HG03432 (cell line): ENCODE measurements at regions not wholly inside any gene's neighbourhood (a gene's known extent, or its start where the extent isn't known, plus 50 kb on each side); places are given as distances from the start of the nearest gene placed in this dataset.
"Not testable (repeated sequence)": the region's sequence is repeated elsewhere in the genome, so short reads cannot be mapped to it uniquely, and the experiment has no call there.

Experiments used
- ATAC-seq: cut with Tn5 transposase; IDR thresholded peaks from one replicate; pipeline ENCODE4 v1.9.1; 2021; ENCODE audit warnings: mild to moderate bottlenecking, moderate library complexity; ENCODE audit not compliant: unreplicated experiment

GRCh38 chr11:121873766-121874165, 242.2 kb downstream of the BLID start:
- no peak for ATAC-seq

GRCh38 chr11:121872356-121872755, 243.7 kb downstream of the BLID start:
- ATAC-seq: no peak

- ATAC-seq: no peak
Measured at GRCh38 chr11:121870206-121871045, 245.6 kb downstream of the BLID start.

GRCh38 chr11:121869478-121869877, 246.5 kb downstream of the BLID start:
- ATAC-seq: no peak

GRCh38 chr11:121866754-121867153, 249.3 kb downstream of the BLID start:
- no peak for ATAC-seq

- ATAC-seq: no peak
Measured at GRCh38 chr11:121864660-121865059, 251.4 kb downstream of the BLID start.

GRCh38 chr11:121863126-121863525, 252.9 kb downstream of the BLID start:
- no peak for ATAC-seq

- not testable (repeated sequence) for ATAC-seq
Measured at GRCh38 chr11:121855138-121855537, 260.9 kb downstream of the BLID start.

- ATAC-seq: no peak
Measured at GRCh38 chr11:121844016-121844415, 272.0 kb downstream of the BLID start.

GRCh38 chr11:121842192-121842585, 273.8 kb downstream of the BLID start:
- ATAC-seq: no peak

GRCh38 chr11:121841487-121842191, 274.4 kb downstream of the BLID start:
- ATAC-seq: no peak

- ATAC-seq: no peak
Measured at GRCh38 chr11:121839781-121840180, 276.2 kb downstream of the BLID start.

- no peak for ATAC-seq
Measured at GRCh38 chr11:121838571-121838970, 277.4 kb downstream of the BLID start.

GRCh38 chr11:121833970-121834369, 282.0 kb downstream of the BLID start:
- no peak for ATAC-seq

- ATAC-seq: no peak
Measured at GRCh38 chr11:121829159-121829643, 286.8 kb downstream of the BLID start.

GRCh38 chr11:121814962-121815361, 301.1 kb downstream of the BLID start:
- no peak for ATAC-seq

- no peak for ATAC-seq
Measured at GRCh38 chr11:121814296-121814695, 301.7 kb downstream of the BLID start.

- no peak for ATAC-seq
Measured at GRCh38 chr11:121810291-121810690, 305.7 kb downstream of the BLID start.

GRCh38 chr11:121808096-121808495, 307.9 kb downstream of the BLID start:
- no peak for ATAC-seq

- ATAC-seq: no peak
Measured at GRCh38 chr11:121807051-121807450, 309.0 kb downstream of the BLID start.

GRCh38 chr11:121802542-121802941, 313.5 kb downstream of the BLID start:
- no peak for ATAC-seq

GRCh38 chr11:121801781-121802180, 314.2 kb downstream of the BLID start:
- ATAC-seq: no peak
